GM19099 (cell line): ENCODE measurements at regions not wholly inside any gene's neighbourhood (a gene's known extent, or its start where the extent isn't known, plus 50 kb on each side); places are given as distances from the start of the nearest gene placed in this dataset.

Experiments
- POLR2A ChIP-seq: IDR thresholded peaks from 3 replicates; pipeline ENCODE4 v1.6.1; 2011; ENCODE audit warnings: low read depth; ENCODE audit not compliant: insufficient read length; ENCODE audit errors: extremely low read depth

DNA sequence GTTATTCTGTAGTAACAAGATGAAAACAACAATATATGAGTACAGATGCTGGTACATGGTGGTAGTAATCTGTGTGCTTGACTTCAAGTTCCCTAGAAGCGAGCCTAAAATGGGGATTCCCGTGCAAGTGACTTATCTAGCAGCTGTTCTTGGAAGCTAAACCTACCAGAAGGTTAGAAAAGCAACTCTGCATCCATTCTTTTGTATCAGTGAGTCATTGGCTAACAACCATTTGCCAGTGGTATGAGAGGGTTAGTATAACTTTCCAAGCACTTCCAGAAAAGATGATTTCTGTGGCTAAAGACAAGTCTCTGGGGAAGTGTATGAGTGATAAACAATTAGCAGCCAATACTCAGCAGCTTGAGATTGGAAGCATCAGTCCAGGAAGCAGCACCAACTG is 787.7 kb upstream of the CDH6 start:
- no peak for TF ChIP-seq POLR2A

GRCh38 chr5:30401479-30402058 is 791.9 kb upstream of the CDH6 start:
- no peak for TF ChIP-seq POLR2A

DNA sequence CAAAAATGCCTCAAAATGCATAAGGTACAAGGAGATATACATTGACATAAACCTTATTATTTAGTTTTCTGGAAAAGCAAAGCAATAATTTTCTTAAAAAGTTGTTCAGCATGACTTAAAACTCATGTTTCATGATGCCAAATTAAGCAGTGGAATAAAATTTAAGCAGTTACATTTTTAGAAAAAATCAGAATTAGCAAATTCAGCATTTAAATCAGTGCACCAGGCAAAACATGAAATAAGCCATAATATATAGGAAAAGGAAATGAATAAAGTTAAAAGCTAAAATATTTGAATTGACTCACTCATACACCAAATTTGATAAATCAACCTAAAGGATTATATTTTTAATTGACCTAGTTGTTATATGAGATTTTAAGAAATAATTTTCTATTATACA is 795.1 kb upstream of the CDH6 start:
- no peak for TF ChIP-seq POLR2A

- TF ChIP-seq POLR2A, result no peak
Observed at GRCh38 chr5:30392897-30393296, 800.6 kb upstream of the CDH6 start.

GRCh38 chr5:30390095-30390494 is 803.4 kb upstream of the CDH6 start:
- TF ChIP-seq POLR2A, result no peak

DNA sequence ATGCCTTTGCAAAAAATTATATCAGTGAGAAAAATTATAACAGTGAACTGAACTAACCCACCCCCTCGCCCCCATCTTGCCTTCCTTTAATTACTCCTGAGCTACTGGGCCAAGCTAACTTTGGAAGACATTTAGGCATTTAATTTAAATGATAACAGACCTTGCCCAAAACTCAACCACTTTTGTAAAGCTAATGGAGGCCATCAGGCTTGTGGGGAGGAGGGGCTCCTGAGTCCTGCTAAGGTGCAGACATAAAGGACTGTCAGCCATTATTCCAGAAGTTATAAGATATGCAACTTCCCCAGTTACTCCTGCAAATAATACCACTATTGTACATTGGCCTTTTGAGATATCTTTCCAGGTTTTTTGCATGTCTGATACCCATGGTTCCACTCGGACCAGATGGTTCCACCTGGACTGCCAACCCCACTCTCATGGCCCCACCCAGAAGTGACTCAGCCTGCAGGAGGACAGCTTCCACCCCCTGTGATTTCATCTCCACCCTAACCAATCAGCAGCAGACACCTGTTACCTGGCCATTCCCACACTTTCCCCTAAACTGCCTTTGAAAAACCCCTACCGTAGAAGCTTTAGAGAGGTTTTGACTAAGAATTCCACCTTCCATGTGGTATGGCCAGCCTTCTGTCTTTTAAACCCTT is 805.4 kb upstream of the CDH6 start:
- no peak for TF ChIP-seq POLR2A

GRCh38 chr5:30385754-30386153 is 807.7 kb upstream of the CDH6 start:
- TF ChIP-seq POLR2A, result no peak

DNA sequence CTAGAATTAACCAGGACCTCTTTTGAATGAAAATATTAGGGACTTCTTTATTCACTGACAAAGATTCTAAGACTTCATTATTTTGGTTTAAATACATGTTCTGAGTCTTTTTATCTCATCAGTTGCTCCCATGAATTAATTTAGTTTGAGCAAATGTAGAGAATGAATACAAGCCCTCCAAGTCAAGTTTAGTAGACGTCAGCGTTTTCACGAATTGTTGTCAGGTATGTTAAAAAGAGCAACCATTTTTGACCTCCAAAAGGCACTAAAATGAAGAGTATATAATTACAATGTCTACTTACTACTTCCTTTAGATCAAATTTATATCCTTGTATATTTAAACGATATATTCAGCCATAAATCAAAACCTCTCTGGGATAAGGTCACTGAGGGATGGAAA is 809.3 kb upstream of the CDH6 start:
- TF ChIP-seq POLR2A, result no peak

- no peak for TF ChIP-seq POLR2A
Observed at GRCh38 chr5:30380228-30380627, 813.3 kb upstream of the CDH6 start.

DNA sequence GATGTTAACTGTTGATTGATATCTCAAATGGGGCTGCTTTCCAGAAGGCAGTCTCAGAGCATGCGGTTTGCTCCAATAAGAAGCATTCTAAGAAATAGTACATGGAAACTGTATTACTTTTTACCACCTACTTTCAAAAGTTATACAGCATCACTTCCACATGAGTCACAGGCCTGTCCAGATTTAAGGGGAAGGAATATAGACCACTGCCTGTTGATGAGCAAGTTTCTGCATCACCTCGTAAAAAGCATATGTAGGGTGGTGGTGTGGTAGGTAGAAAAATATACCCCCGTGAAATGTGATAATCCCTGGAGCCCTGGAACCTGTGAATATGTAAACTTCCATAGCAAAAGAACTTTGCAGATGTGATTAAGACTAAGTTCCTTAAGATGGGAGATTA is 816.6 kb upstream of the CDH6 start:
- TF ChIP-seq POLR2A, result no peak

DNA sequence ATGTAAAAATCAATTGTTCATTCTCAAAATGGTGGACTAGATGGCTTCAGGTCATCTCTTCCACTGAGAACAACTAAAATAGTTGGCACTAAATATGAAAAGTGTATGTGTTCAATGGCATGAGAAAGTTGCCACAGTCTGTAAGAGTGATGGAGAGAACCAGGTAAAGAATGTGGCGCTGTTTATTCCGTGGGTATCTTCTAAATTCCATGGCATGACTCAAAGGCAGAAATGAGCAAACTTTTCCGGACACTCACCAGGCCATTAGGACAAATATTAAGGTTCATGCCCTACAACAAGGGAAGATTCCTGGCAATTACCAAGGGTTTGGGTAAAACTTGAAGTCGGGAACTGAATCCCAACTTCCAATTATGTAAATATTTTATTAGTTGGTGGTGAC is 825.4 kb upstream of the CDH6 start:
- TF ChIP-seq POLR2A, result no peak

GRCh38 chr5:30357371-30357770 is 836.1 kb upstream of the CDH6 start:
- TF ChIP-seq POLR2A, result no peak

GRCh38 chr5:30355675-30356074 is 837.8 kb upstream of the CDH6 start:
- TF ChIP-seq POLR2A, result no peak

DNA sequence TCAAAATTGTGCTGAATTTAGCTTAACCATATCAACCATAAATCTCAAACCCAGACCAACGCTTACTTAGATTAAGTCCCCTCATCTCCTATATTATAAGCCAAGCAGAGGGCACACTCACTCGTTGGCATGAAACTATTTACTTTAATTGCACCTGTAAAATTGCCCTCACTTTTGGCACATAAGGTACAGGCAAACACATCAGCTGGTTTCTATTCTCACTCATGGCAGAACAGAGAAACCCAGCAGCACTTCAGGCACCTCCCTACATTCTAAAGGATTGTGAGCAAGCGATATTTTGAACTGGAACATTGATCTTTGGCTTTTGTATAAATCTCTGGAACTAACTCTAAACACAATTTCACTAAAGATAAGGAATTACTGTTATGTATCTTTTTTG is 845.6 kb upstream of the CDH6 start:
- no peak for TF ChIP-seq POLR2A

DNA sequence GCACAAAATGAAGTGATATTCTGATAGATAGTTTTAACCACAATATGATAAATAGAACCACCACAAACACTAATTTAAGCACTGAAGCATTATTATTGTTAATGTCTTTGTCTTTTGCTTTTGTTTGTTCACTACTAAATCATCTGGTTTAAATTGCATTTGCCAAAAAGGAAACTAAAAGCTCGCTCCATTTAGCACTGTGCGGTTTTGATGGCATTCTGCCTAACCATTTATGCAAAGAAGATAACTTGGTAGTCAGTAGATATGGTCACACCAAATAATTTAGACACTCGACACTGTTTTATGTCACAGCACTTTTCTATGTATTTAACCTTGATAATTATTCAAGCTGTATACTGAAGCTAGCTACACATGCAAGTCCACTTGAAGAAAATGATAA is 849.8 kb upstream of the CDH6 start:
- TF ChIP-seq POLR2A, result no peak

DNA sequence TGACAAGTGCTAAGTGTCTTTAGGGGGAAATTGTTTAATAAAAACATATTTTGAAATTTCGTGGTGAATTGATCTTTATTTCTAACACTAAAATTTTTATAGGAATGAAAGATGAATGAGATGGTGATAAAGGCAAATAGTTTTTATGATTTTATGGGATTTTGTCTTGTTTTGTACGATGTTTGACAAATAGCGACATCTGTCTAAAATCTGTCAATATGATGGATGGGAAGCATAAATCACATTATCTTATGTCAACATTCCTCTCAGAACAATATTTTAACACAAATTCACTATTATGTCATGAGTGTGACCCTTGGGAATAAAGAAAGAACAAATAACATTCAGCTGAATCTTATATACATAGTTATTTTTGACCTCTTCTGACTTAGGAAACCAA is 852.0 kb upstream of the CDH6 start:
- TF ChIP-seq POLR2A, result no peak

DNA sequence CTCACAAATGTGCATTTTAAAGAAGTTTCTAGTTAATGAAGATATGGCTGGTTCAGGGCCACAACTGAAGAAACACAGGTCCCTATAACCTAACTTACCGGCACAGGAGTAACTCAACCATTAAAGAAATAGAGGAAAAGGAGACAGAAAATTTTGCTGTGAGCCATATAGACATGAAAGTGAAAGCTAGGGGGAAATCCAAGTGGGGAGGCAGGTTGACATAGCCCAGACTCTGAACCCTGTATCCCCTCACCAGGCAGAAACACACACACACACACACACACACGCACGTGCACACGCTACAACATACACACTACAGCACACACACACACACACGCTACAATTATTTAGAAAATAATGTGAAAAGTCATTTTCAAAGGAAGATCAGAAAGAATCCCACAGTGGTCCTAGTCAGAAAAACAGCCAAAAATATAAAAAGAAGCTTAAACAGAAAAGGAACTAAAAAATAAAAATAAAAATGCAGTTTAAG is 856.4 kb upstream of the CDH6 start:
- TF ChIP-seq POLR2A, result no peak
